HFFc6 (cell line): ENCODE measurements at regions not wholly inside any gene's neighbourhood (a gene's known extent, or its start where the extent isn't known, plus 50 kb on each side); places are given as distances from the start of the nearest gene placed in this dataset.

Experiments used
- DNase-seq: peaks from one replicate; pipeline ENCODE4 v3.0.0-alpha.2; 2018
- H3K27ac Mint-ChIP-seq: 2 replicates; pipeline ENCODE4 v1.8.0; 2020; ENCODE audit warnings: mild to moderate bottlenecking, mixed read lengths
- H3K27me3 Mint-ChIP-seq: 2 replicates; pipeline ENCODE4 v1.8.0; 2021; ENCODE audit warnings: mild to moderate bottlenecking, moderate library complexity, mixed read lengths; ENCODE audit not compliant: insufficient read depth
- H3K36me3 Mint-ChIP-seq: 2 replicates; pipeline ENCODE4 v1.8.0; 2021; ENCODE audit warnings: low read depth, mixed read lengths
- H3K4me1 Mint-ChIP-seq: 2 replicates; pipeline ENCODE4 v1.8.0; 2020; ENCODE audit warnings: low read depth, mixed read lengths
- H3K4me3 Mint-ChIP-seq: 2 replicates; pipeline ENCODE4 v1.8.0; 2020; ENCODE audit warnings: mild to moderate bottlenecking, moderate library complexity, mixed read lengths
- H3K9me3 Mint-ChIP-seq: 2 replicates; pipeline ENCODE4 v1.8.0; 2020; ENCODE audit warnings: mild to moderate bottlenecking, mixed read lengths
- TF ChIP-seq, protein P1 (sequence below): fragments of 200-600 bp; sonication (generic); IDR thresholded peaks from 2 replicates; pipeline ENCODE4 v1.5.0; 2021; ENCODE audit warnings: antibody characterized with exemption, mild to moderate bottlenecking

DNA sequence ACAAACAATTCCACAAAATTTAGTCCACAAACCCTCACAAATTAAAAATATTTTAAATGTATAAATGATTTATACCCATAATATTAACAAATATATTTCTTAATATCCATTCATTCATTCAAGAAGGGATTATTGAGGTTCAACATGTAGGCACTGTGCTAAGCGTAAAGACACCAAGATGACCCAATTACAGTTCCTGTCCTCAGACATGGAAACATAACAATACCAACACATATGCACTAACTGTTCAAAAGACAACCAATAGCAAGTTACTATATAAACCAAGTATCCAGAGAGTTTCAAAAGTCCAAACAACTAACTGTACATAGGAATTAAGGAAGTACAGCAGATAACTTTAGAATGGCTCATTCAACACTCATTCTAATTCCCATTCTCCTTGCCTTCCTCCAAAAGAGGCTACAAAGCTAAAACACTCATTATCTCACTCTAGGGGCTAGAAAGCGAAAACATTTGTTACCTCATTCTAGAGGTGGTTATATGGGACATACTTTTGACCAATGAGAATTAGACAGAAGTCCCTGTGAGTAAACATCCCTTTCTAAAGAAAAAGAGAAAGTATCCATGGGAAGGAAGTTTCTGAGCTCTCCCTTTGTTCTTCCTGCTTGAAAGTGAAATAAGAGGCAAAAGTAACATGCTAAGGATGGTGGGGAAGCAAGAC, 292.4 kb downstream of the ZEB2 start:
- TF ChIP-seq, protein P1, sequence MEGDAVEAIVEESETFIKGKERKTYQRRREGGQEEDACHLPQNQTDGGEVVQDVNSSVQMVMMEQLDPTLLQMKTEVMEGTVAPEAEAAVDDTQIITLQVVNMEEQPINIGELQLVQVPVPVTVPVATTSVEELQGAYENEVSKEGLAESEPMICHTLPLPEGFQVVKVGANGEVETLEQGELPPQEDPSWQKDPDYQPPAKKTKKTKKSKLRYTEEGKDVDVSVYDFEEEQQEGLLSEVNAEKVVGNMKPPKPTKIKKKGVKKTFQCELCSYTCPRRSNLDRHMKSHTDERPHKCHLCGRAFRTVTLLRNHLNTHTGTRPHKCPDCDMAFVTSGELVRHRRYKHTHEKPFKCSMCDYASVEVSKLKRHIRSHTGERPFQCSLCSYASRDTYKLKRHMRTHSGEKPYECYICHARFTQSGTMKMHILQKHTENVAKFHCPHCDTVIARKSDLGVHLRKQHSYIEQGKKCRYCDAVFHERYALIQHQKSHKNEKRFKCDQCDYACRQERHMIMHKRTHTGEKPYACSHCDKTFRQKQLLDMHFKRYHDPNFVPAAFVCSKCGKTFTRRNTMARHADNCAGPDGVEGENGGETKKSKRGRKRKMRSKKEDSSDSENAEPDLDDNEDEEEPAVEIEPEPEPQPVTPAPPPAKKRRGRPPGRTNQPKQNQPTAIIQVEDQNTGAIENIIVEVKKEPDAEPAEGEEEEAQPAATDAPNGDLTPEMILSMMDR, result no peak
- Mint-ChIP-seq H3K27ac (no peak overlapping the region), H3K36me3 (no peaks in the 10 kb centered on the region), H3K4me3 (no peak overlapping the region), H3K9me3 (no peaks in the 10 kb centered on the region), H3K4me1 (peaks cover 20% of the 10 kb centered on the region), H3K27me3 (no peaks in the 10 kb centered on the region)
- no peak for DNase-seq

- Mint-ChIP-seq H3K4me3 (no peak overlapping the region), H3K36me3 (no peaks in the 10 kb centered on the region), H3K4me1 (peaks cover 12% of the 10 kb centered on the region), H3K27me3 (no peaks in the 10 kb centered on the region), H3K27ac (no peak overlapping the region), H3K9me3 (no peaks in the 10 kb centered on the region)
- TF ChIP-seq, protein P1, result no peak
- DNase-seq, result no peak
Observed at GRCh38 chr2:144225076-144225475, 294.8 kb downstream of the ZEB2 start.

GRCh38 chr2:144224472-144224871, 295.4 kb downstream of the ZEB2 start:
- Mint-ChIP-seq H3K36me3 (no peaks in the 10 kb centered on the region), H3K9me3 (no peaks in the 10 kb centered on the region), H3K4me1 (peaks cover 9% of the 10 kb centered on the region), H3K27me3 (no peaks in the 10 kb centered on the region), H3K27ac (no peak overlapping the region), H3K4me3 (no peak overlapping the region)
- TF ChIP-seq, protein P1, result no peak
- DNase-seq, result no peak

DNA sequence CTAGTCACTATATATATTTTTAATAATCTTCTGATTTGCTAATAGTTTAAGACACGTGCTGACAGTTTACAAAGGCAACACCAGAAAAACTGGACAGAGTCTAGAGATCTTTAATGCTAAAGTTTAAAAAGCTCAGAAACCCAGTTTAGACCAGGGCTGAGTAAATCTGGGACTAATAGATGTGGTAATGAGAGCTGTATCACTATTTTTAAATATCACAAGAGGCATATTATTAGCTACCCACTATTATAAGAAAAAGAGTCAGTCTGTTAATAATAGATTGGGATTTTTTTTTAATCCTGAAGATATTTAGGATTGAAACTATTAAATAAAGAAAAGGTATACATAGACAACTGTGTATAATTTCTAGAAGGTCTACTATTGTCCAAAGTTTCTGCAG, 299.9 kb downstream of the ZEB2 start:
- Mint-ChIP-seq H3K9me3 (no peaks in the 10 kb centered on the region), H3K27me3 (no peaks in the 10 kb centered on the region), H3K4me3 (no peak overlapping the region), H3K36me3 (no peaks in the 10 kb centered on the region), H3K27ac (no peak overlapping the region), H3K4me1 (peaks cover 20% of the 10 kb centered on the region)
- no peak for DNase-seq
- TF ChIP-seq, protein P1, result no peak

GRCh38 chr2:144217853-144218633, 301.9 kb downstream of the ZEB2 start:
- peak; percentile 8 for DNase-seq
- H3K9me3 Mint-ChIP-seq, result no peaks in the 10 kb centered on the region
- H3K4me1 Mint-ChIP-seq, result peaks cover 20% of the 10 kb centered on the region
- H3K27ac Mint-ChIP-seq, result no peak overlapping the region
- TF ChIP-seq, protein P1, result no peak
- H3K4me3 Mint-ChIP-seq, result no peak overlapping the region
- no peaks in the 10 kb centered on the region for H3K36me3 Mint-ChIP-seq
- no peaks in the 10 kb centered on the region for H3K27me3 Mint-ChIP-seq
